Right lobe of liver (tissue), 4 donors: ENCODE measurements at regions not wholly inside any gene's neighbourhood (a gene's known extent, or its start where the extent isn't known, plus 50 kb on each side); places are given as distances from the start of the nearest gene placed in this dataset.

Experiments
- POLR2A ChIP-seq: fragments of 450-650 bp; IDR thresholded peaks from one replicate; pipeline ENCODE4 v1.6.1; 2017; ENCODE audit warnings: antibody characterized with exemption, mild to moderate bottlenecking
- TF ChIP-seq, protein P1 (sequence below), 4 donors: fragments of 200-600 bp in 3 of 4; fragments of 450-650 bp in 1 of 4; IDR thresholded peaks; one replicate each; pipeline versions ENCODE4 v1.5.1 to v1.8.0; 2016 to 2022; ENCODE audit warnings: antibody characterized with exemption in 4 of 4, mild to moderate bottlenecking in 2 of 4
- donor health status: DM: no; HTN: no; CAD: no.
- donor health status: DM: no; HTN: no; CAD: no.
- donor health status: DM: no; HTN: yes; CAD: no.

DNA sequence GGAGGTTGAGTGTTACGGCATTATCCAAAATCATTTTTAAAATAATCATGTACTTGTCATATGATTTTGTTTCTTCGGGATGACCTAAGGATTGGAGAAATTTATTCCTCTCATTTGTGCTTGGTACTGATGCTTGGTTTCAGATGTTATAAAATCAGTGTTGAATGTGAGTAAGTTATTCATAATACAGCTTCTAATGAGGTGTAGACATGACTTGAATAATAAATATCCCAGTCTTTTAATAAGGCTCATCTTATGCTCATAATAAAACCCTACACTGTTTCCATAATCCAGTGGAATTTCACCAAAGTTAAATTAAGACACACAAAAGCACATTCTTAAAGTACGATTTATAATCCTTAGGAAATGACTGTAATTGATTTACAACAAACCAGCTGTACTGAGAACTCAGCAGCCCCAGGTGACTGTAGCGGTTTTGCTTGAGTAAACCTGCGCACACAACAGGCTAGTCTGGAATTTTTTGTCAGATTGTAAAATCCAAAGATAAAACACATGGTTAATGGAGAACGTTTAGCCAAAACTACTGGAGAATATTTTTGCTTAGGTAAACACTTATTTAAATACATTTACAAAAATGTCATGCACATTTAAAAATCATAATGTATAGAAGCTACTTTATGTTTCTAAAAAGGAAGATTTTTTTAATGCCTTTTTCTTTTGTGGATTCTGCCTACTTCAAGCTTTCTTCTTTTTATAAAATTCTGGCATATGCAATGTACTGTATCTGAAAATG lies 609.8 kb upstream of the GRAMD2B start:
- TF ChIP-seq, protein P1, sequence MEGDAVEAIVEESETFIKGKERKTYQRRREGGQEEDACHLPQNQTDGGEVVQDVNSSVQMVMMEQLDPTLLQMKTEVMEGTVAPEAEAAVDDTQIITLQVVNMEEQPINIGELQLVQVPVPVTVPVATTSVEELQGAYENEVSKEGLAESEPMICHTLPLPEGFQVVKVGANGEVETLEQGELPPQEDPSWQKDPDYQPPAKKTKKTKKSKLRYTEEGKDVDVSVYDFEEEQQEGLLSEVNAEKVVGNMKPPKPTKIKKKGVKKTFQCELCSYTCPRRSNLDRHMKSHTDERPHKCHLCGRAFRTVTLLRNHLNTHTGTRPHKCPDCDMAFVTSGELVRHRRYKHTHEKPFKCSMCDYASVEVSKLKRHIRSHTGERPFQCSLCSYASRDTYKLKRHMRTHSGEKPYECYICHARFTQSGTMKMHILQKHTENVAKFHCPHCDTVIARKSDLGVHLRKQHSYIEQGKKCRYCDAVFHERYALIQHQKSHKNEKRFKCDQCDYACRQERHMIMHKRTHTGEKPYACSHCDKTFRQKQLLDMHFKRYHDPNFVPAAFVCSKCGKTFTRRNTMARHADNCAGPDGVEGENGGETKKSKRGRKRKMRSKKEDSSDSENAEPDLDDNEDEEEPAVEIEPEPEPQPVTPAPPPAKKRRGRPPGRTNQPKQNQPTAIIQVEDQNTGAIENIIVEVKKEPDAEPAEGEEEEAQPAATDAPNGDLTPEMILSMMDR (IDR thresholded peaks at IDR 0.05) = no peak
- no peak for TF ChIP-seq POLR2A
